Cerebellar nuclear complex (tissue), 1 donor: ENCODE measurements at regions not wholly inside any gene's neighbourhood (a gene's known extent, or its start where the extent isn't known, plus 50 kb on each side); places are given as distances from the start of the nearest gene placed in this dataset.
"Not testable (repeated sequence)": the region's sequence is repeated elsewhere in the genome, so short reads cannot be mapped to it uniquely, and the experiment has no call there.

Experiments
- DNase-seq, 2 experiments: peaks; one replicate each; lab custom pipeline; 2025; lab: John Stamatoyannopoulos, UW

- no peak for DNase-seq
Measured at GRCh38 chr1:235059221-235059620, 69.4 kb downstream of the TOMM20 start.

- no peak for DNase-seq
Measured at GRCh38 chr1:235058695-235059094, 69.9 kb downstream of the TOMM20 start.

- DNase-seq: no peak
Measured at GRCh38 chr1:235057385-235058306, 71.0 kb downstream of the TOMM20 start.

GRCh38 chr1:235056937-235057336 lies 71.7 kb downstream of the TOMM20 start:
- no peak for DNase-seq

GRCh38 chr1:235054936-235055335 lies 73.7 kb downstream of the TOMM20 start:
- DNase-seq: no peak

GRCh38 chr1:235054466-235054865 lies 74.2 kb downstream of the TOMM20 start:
- no peak for DNase-seq

- DNase-seq: no peak
Measured at GRCh38 chr1:235052067-235053008, 76.3 kb downstream of the TOMM20 start.

GRCh38 chr1:235051521-235051920 lies 77.1 kb downstream of the TOMM20 start:
- no peak for DNase-seq

- DNase-seq: no peak
Measured at GRCh38 chr1:235050911-235051360, 77.7 kb downstream of the TOMM20 start.

GRCh38 chr1:235049716-235050378 lies 78.8 kb downstream of the TOMM20 start:
- not testable (repeated sequence) for DNase-seq

- no peak for DNase-seq
Measured at GRCh38 chr1:235049217-235049616, 79.4 kb downstream of the TOMM20 start.

GRCh38 chr1:235047331-235047871 lies 81.2 kb downstream of the TOMM20 start:
- DNase-seq: no peak

- no peak for DNase-seq
Measured at GRCh38 chr1:235045921-235046601, 82.6 kb downstream of the TOMM20 start.

- no peak for DNase-seq
Measured at GRCh38 chr1:235045034-235045690, 83.5 kb downstream of the TOMM20 start.

GRCh38 chr1:235043234-235043633 lies 85.4 kb downstream of the TOMM20 start:
- DNase-seq: no peak

GRCh38 chr1:235038701-235039100 lies 89.9 kb downstream of the TOMM20 start:
- DNase-seq: no peak

- no peak for DNase-seq
Measured at GRCh38 chr1:235035928-235036327, 92.7 kb downstream of the TOMM20 start.

GRCh38 chr1:235030919-235031596 lies 97.6 kb downstream of the TOMM20 start:
- no peak for DNase-seq

- no peak for DNase-seq
Measured at GRCh38 chr1:235027862-235028250, 100.8 kb downstream of the TOMM20 start.
